GM23338 (cell line): ENCODE measurements at regions not wholly inside any gene's neighbourhood (a gene's known extent, or its start where the extent isn't known, plus 50 kb on each side); places are given as distances from the start of the nearest gene placed in this dataset.
"Not testable (repeated sequence)": the region's sequence is repeated elsewhere in the genome, so short reads cannot be mapped to it uniquely, and the experiment has no call there.

Experiments used
- ATAC-seq: fragments of 200-7000 bp; cut with Tn5 transposase; 3 replicates; pipeline ENCODE4 v1.9.1; 2020
- DNase-seq: peaks from one replicate; pipeline ENCODE4 v3.0.0-alpha.2; 2015; ENCODE audit warnings: low spot score
- H2AFZ ChIP-seq: fragments of 200-600 bp; sonication (generic); 2 replicates; pipeline ENCODE4 v1.8.0; 2016; ENCODE audit warnings: antibody characterized with exemption, mild to moderate bottlenecking, moderate library complexity
- H3F3A ChIP-seq: fragments of 200-600 bp; sonication (generic); replicated peaks from 2 replicates; pipeline ENCODE4 v1.8.0; 2017; ENCODE audit warnings: antibody characterized with exemption, mixed run types, low read depth
- H3K27ac ChIP-seq: fragments of 200-600 bp; sonication (generic); 2 replicates; pipeline ENCODE4 v1.6.1; 2016; ENCODE audit warnings: low read depth
- H3K27me3 ChIP-seq: fragments of 200-600 bp; sonication (generic); 2 replicates; pipeline ENCODE4 v1.8.0; 2016; ENCODE audit warnings: mild to moderate bottlenecking, mixed run types, moderate library complexity; ENCODE audit not compliant: insufficient read depth
- H3K36me3 ChIP-seq: fragments of 200-600 bp; sonication (generic); 2 replicates; pipeline ENCODE4 v1.8.0; 2016; ENCODE audit warnings: mild to moderate bottlenecking; ENCODE audit not compliant: insufficient read depth
- H3K4me1 ChIP-seq: fragments of 200-600 bp; sonication (generic); 2 replicates; pipeline ENCODE4 v1.8.0; 2016; ENCODE audit warnings: mild to moderate bottlenecking, moderate library complexity; ENCODE audit not compliant: insufficient read depth
- H3K4me2 ChIP-seq: fragments of 200-600 bp; sonication (generic); 2 replicates; pipeline ENCODE4 v1.7.1; 2017; ENCODE audit warnings: mixed run types
- H3K4me3 ChIP-seq: fragments of 200-600 bp; sonication (generic); 2 replicates; pipeline ENCODE4 v1.6.1; 2016; ENCODE audit warnings: mixed run types
- H3K79me2 ChIP-seq: fragments of 200-600 bp; sonication (generic); replicated peaks from 2 replicates; pipeline ENCODE4 v1.8.0; 2017; ENCODE audit warnings: mild to moderate bottlenecking; ENCODE audit not compliant: insufficient read depth
- H3K9me2 ChIP-seq: fragments of 200-600 bp; sonication (generic); 2 replicates; pipeline ENCODE4 v1.8.0; 2017; ENCODE audit not compliant: insufficient read depth
- H4K20me1 ChIP-seq: fragments of 200-600 bp; sonication (generic); replicated peaks from 2 replicates; pipeline ENCODE4 v1.8.0; 2017; ENCODE audit warnings: mild to moderate bottlenecking; ENCODE audit not compliant: insufficient read depth
- H3K27ac Mint-ChIP-seq: 2 replicates; pipeline ENCODE4 v1.8.0; 2020; ENCODE audit warnings: inconsistent platforms, mild to moderate bottlenecking, moderate library complexity, mixed read lengths
- H3K27me3 Mint-ChIP-seq: 3 replicates; pipeline ENCODE4 v1.8.0; 2022; ENCODE audit warnings: low read depth, mild to moderate bottlenecking, moderate library complexity, mixed read lengths, inconsistent platforms; ENCODE audit not compliant: insufficient read depth, poor library complexity
- H3K36me3 Mint-ChIP-seq: 3 replicates; pipeline ENCODE4 v1.8.0; 2021; ENCODE audit warnings: low read depth, mild to moderate bottlenecking, inconsistent platforms, moderate library complexity, mixed read lengths
- H3K4me1 Mint-ChIP-seq: 3 replicates; pipeline ENCODE4 v1.8.0; 2020; ENCODE audit warnings: mild to moderate bottlenecking, inconsistent platforms, mixed read lengths
- H3K4me3 Mint-ChIP-seq: 3 replicates; pipeline ENCODE4 v1.8.0; 2021; ENCODE audit warnings: moderate library complexity, mild to moderate bottlenecking, inconsistent platforms, mixed read lengths
- H3K9me3 Mint-ChIP-seq: 3 replicates; pipeline ENCODE4 v1.8.0; 2020; ENCODE audit warnings: moderate library complexity, mild to moderate bottlenecking, inconsistent platforms, mixed read lengths
- CREB1 ChIP-seq: fragments of 250-450 bp; sonication (Bioruptor Pico); IDR thresholded peaks from 2 replicates; pipeline ENCODE4 v1.5.0; 2020; ENCODE audit warnings: low read depth, mild to moderate bottlenecking, moderate library complexity
- EZH2 ChIP-seq: fragments of 200-600 bp; sonication (generic); IDR thresholded peaks from one replicate; pipeline ENCODE4 v1.8.0; 2017; ENCODE audit warnings: antibody characterized with exemption, mild to moderate bottlenecking, low read depth; ENCODE audit not compliant: unreplicated experiment
- POLR2AphosphoS5 ChIP-seq: IDR thresholded peaks from 2 replicates; pipeline ENCODE4 v1.6.1; 2016; ENCODE audit warnings: antibody characterized with exemption, low read depth
- STAT1 ChIP-seq: IDR thresholded peaks from one replicate; pipeline ENCODE4 v1.6.1; 2016; ENCODE audit warnings: antibody characterized with exemption; ENCODE audit not compliant: unreplicated experiment
- ZNF331 ChIP-seq: fragments of 250-450 bp; sonication (Bioruptor Pico); IDR thresholded peaks from 2 replicates; pipeline ENCODE4 v1.5.0; 2020; ENCODE audit warnings: low read depth, mild to moderate bottlenecking, moderate library complexity
- TF ChIP-seq, protein P1 (sequence below): IDR thresholded peaks from one replicate; pipeline ENCODE4 v1.6.1; 2018; ENCODE audit warnings: antibody characterized with exemption; ENCODE audit not compliant: unreplicated experiment
- TF ChIP-seq, protein P2 (sequence below): IDR thresholded peaks from 2 replicates; pipeline ENCODE4 v1.6.1; 2016; ENCODE audit warnings: antibody characterized with exemption

DNA sequence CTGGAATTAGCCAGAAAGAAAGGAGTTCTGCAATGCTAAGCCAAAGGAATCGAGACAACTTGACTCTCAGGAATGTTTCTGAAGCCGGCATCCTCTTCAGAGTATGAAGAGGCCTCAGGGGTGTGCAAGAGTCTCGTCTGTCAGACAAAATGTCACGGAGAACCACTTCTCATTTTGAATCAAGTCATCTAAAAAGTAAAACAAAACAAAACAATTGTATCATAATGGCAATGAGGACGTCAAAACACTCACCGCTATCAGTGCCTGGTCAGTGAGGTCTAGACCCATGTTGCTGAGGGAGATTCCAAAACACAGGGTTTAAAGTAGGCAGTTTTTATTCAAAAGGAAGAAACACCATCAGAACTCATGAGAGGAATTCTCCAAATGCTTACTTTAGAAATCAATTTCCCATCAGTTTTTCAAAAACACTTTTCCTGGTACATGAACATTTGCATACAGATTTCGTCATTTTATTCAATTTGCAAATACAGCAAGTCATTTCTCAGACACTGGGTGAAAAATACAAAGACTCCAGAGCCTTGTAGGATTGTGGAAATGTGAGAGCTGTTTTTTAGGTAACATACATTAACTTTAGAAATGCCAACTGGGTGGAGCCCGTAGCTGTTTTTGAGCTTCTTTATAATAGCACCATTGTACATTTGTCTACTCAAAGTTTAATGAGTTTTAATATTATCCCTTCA, 89.5 kb upstream of the MAP3K1 start (continued):
- TF ChIP-seq, protein P1, sequence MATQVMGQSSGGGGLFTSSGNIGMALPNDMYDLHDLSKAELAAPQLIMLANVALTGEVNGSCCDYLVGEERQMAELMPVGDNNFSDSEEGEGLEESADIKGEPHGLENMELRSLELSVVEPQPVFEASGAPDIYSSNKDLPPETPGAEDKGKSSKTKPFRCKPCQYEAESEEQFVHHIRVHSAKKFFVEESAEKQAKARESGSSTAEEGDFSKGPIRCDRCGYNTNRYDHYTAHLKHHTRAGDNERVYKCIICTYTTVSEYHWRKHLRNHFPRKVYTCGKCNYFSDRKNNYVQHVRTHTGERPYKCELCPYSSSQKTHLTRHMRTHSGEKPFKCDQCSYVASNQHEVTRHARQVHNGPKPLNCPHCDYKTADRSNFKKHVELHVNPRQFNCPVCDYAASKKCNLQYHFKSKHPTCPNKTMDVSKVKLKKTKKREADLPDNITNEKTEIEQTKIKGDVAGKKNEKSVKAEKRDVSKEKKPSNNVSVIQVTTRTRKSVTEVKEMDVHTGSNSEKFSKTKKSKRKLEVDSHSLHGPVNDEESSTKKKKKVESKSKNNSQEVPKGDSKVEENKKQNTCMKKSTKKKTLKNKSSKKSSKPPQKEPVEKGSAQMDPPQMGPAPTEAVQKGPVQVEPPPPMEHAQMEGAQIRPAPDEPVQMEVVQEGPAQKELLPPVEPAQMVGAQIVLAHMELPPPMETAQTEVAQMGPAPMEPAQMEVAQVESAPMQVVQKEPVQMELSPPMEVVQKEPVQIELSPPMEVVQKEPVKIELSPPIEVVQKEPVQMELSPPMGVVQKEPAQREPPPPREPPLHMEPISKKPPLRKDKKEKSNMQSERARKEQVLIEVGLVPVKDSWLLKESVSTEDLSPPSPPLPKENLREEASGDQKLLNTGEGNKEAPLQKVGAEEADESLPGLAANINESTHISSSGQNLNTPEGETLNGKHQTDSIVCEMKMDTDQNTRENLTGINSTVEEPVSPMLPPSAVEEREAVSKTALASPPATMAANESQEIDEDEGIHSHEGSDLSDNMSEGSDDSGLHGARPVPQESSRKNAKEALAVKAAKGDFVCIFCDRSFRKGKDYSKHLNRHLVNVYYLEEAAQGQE = no peak
- no peak for TF ChIP-seq ZNF331

DNA sequence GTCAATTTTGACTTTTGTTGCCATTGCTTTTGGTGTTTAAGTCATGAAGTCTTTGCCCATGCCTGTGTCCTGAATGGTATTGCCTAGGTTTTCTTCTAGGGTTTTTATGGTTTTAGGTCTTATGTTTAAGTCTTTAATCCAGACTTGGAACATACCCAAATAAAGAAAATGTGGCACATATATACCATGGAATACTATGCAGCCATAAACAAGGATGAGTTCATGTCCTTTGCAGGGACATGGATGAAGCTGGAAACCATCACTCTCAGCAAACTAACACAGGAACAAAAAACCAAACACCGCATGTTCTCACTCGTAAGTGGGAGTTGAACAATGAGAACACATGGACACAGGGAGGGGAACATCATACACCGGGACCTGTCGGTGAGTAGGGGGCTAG, 90.5 kb upstream of the MAP3K1 start:
- H3K36me3 Mint-ChIP-seq, H3K27ac ChIP-seq, H3K4me2 ChIP-seq, H3K79me2 ChIP-seq, H3K27ac Mint-ChIP-seq, ATAC-seq, H3K9me2 ChIP-seq, H3K9me3 Mint-ChIP-seq, H3K4me3 ChIP-seq, H3F3A ChIP-seq, H3K4me1 Mint-ChIP-seq, DNase-seq, H4K20me1 ChIP-seq, H3K4me1 ChIP-seq, H3K27me3 Mint-ChIP-seq, H2AFZ ChIP-seq, H3K36me3 ChIP-seq, H3K4me3 Mint-ChIP-seq, H3K27me3 ChIP-seq: not testable (repeated sequence)

DNA sequence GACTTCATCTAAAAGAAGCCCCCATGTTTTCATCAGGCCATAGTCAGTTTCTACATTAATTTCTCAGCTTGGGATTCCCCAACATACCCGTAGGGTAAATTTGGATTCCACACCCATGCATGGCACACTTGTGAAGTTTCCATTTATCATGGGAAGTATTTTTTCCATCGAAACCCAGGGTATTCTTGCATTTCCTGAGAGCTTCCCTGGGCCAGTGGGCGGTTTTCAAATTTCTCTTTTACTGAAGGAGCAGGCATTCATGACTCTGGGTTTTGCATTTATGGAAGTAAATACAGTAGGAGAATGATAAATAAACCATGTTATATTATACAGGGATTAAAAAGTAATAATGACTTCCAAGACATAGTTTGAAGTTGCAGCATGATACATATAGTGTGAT, 93.0 kb upstream of the MAP3K1 start:
- no peak overlapping the region for H3K27ac ChIP-seq
- 0 out of 2 replicates have a peak, but pooled peaks cover 4% of the 10 kb centered on the region for H3K9me2 ChIP-seq
- ATAC-seq (no peak), DNase-seq (no peak)
- H3K79me2 ChIP-seq = no peaks in the 10 kb centered on the region
- Mint-ChIP-seq H3K4me1 (peaks cover 9% of the 10 kb centered on the region), H3K27ac (no peak overlapping the region), H3K9me3 (no peaks in the 10 kb centered on the region), H3K36me3 (no peaks in the 10 kb centered on the region), H3K27me3 (no peaks in the 10 kb centered on the region), H3K4me3 (no peak overlapping the region)
- peaks cover 14% of the 10 kb centered on the region for H3K4me1 ChIP-seq
- no peak overlapping the region for H3K4me3 ChIP-seq
- H3K27me3 ChIP-seq = no peaks in the 10 kb centered on the region
- no peak overlapping the region for H2AFZ ChIP-seq
- TF ChIP-seq POLR2AphosphoS5 (no peak), STAT1 (no peak), EZH2 (no peak), CREB1 (CRISPR knock-in tag) (no peak)
- TF ChIP-seq, protein P2, sequence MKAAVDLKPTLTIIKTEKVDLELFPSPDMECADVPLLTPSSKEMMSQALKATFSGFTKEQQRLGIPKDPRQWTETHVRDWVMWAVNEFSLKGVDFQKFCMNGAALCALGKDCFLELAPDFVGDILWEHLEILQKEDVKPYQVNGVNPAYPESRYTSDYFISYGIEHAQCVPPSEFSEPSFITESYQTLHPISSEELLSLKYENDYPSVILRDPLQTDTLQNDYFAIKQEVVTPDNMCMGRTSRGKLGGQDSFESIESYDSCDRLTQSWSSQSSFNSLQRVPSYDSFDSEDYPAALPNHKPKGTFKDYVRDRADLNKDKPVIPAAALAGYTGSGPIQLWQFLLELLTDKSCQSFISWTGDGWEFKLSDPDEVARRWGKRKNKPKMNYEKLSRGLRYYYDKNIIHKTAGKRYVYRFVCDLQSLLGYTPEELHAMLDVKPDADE = no peak
- H4K20me1 ChIP-seq = no peaks in the 10 kb centered on the region
- no peaks in the 10 kb centered on the region for H3K36me3 ChIP-seq
- no peaks in the 10 kb centered on the region for H3F3A ChIP-seq
- H3K4me2 ChIP-seq = no peak overlapping the region
